KG1 (cell line): ENCODE measurements at regions not wholly inside any gene's neighbourhood (a gene's known extent, or its start where the extent isn't known, plus 50 kb on each side); places are given as distances from the start of the nearest gene placed in this dataset.
"Not testable (repeated sequence)": the region's sequence is repeated elsewhere in the genome, so short reads cannot be mapped to it uniquely, and the experiment has no call there.

ENCODE experiments used
- DNase-seq: peaks from one replicate; lab custom pipeline; 2025; lab: John Stamatoyannopoulos, UW

GRCh38 chr21:14826630-14827029, 238.2 kb downstream of the NRIP1 start:
- DNase-seq = no peak

GRCh38 chr21:14825514-14825974, 239.3 kb downstream of the NRIP1 start:
- DNase-seq = no peak

- DNase-seq = no peak
Measured at GRCh38 chr21:14824126-14824525, 240.7 kb downstream of the NRIP1 start.

- DNase-seq = no peak
Measured at GRCh38 chr21:14817311-14817710, 247.5 kb downstream of the NRIP1 start.

- no peak for DNase-seq
Measured at GRCh38 chr21:14814991-14815390, 249.8 kb downstream of the NRIP1 start.

- DNase-seq = no peak
Measured at GRCh38 chr21:14814282-14814681, 250.5 kb downstream of the NRIP1 start.

GRCh38 chr21:14804170-14804569, 258.1 kb upstream of the SAMSN1 start:
- DNase-seq = not testable (repeated sequence)

- no peak for DNase-seq
Measured at GRCh38 chr21:14797543-14797942, 251.4 kb upstream of the SAMSN1 start.

GRCh38 chr21:14787312-14787711, 241.2 kb upstream of the SAMSN1 start:
- DNase-seq = no peak

- DNase-seq = no peak
Measured at GRCh38 chr21:14785679-14786078, 239.6 kb upstream of the SAMSN1 start.

GRCh38 chr21:14773777-14774345, 227.7 kb upstream of the SAMSN1 start:
- DNase-seq = peak; percentile 9

GRCh38 chr21:14771593-14771992, 225.5 kb upstream of the SAMSN1 start:
- DNase-seq = no peak

GRCh38 chr21:14768042-14768441, 221.9 kb upstream of the SAMSN1 start:
- DNase-seq = no peak

- DNase-seq = no peak
Measured at GRCh38 chr21:14767192-14767852, 221.2 kb upstream of the SAMSN1 start.

- DNase-seq = no peak
Measured at GRCh38 chr21:14766241-14766640, 220.1 kb upstream of the SAMSN1 start.

- DNase-seq = no peak
Measured at GRCh38 chr21:14763695-14764064, 217.6 kb upstream of the SAMSN1 start.

GRCh38 chr21:14762734-14763694, 216.9 kb upstream of the SAMSN1 start:
- DNase-seq = peak; percentile 65

GRCh38 chr21:14762327-14762726, 216.2 kb upstream of the SAMSN1 start:
- DNase-seq = no peak

- DNase-seq = no peak
Measured at GRCh38 chr21:14759285-14759684, 213.2 kb upstream of the SAMSN1 start.

GRCh38 chr21:14758849-14759248, 212.7 kb upstream of the SAMSN1 start:
- DNase-seq = no peak

- no peak for DNase-seq
Measured at GRCh38 chr21:14757533-14758327, 211.6 kb upstream of the SAMSN1 start.

GRCh38 chr21:14755086-14755485, 209.0 kb upstream of the SAMSN1 start:
- DNase-seq = no peak
